Stimulated activated CD8-positive, alpha-beta memory T cell treated with anti-CD3 and anti-CD28 coated beads, Interleukin-7, amount 100 ng/mL, for 24 hours (primary cell): ENCODE measurements at regions not wholly inside any gene's neighbourhood (a gene's known extent, or its start where the extent isn't known, plus 50 kb on each side); places are given as distances from the start of the nearest gene placed in this dataset.

ENCODE experiments used
- DNase-seq: peaks from one replicate; pipeline ENCODE4 v3.0.0-alpha.2; 2020; ENCODE audit warnings: low read depth

- DNase-seq: no peak
Observed at GRCh38 chr10:42933448-42934340, 143.2 kb upstream of the RET start.

- DNase-seq: no peak
Observed at GRCh38 chr10:42934351-42934811, 142.5 kb upstream of the RET start.

- DNase-seq: no peak
Observed at GRCh38 chr10:42934842-42935241, 142.0 kb upstream of the RET start.

GRCh38 chr10:42935466-42935865 lies 141.4 kb upstream of the RET start:
- DNase-seq: no peak

- DNase-seq: no peak
Observed at GRCh38 chr10:42936580-42936979, 140.3 kb upstream of the RET start.

GRCh38 chr10:42937048-42937447 lies 139.8 kb upstream of the RET start:
- DNase-seq: no peak

- DNase-seq: no peak
Observed at GRCh38 chr10:42937649-42938180, 139.2 kb upstream of the RET start.

- no peak for DNase-seq
Observed at GRCh38 chr10:42938351-42938750, 138.5 kb upstream of the RET start.

- no peak for DNase-seq
Observed at GRCh38 chr10:42939237-42939636, 137.6 kb upstream of the RET start.

GRCh38 chr10:42939685-42940366 lies 137.0 kb upstream of the RET start:
- no peak for DNase-seq

GRCh38 chr10:42940487-42941294 lies 136.2 kb upstream of the RET start:
- DNase-seq: no peak

- DNase-seq: no peak
Observed at GRCh38 chr10:42941295-42941644, 135.6 kb upstream of the RET start.

- DNase-seq: no peak
Observed at GRCh38 chr10:42941790-42942189, 135.1 kb upstream of the RET start.

- no peak for DNase-seq
Observed at GRCh38 chr10:42942279-42942950, 134.5 kb upstream of the RET start.

GRCh38 chr10:42943025-42943818 lies 133.6 kb upstream of the RET start:
- DNase-seq: no peak

- no peak for DNase-seq
Observed at GRCh38 chr10:42948040-42948439, 128.8 kb upstream of the RET start.

- no peak for DNase-seq
Observed at GRCh38 chr10:42949287-42949686, 127.6 kb upstream of the RET start.

- DNase-seq: no peak
Observed at GRCh38 chr10:42950606-42951485, 126.0 kb upstream of the RET start.

- no peak for DNase-seq
Observed at GRCh38 chr10:42951486-42952251, 125.2 kb upstream of the RET start.
